Activated naive CD8-positive, alpha-beta T cell treated with anti-CD3 and anti-CD28 coated beads, Interleukin-2, amount 50 U/mL, for 24 hours (primary cell): ENCODE measurements at regions not wholly inside any gene's neighbourhood (a gene's known extent, or its start where the extent isn't known, plus 50 kb on each side); places are given as distances from the start of the nearest gene placed in this dataset.
A peak's percentile ranks its signal among the peaks of the same experiment; 100 is the strongest.

Experiments used
- ATAC-seq: fragments of 150-1000 bp; cut with Tn5 transposase; one replicate; pipeline ENCODE4 v1.10.0; 2021
- DNase-seq: peaks from one replicate; pipeline ENCODE4 v3.0.0; 2021
- H3K27ac Mint-ChIP-seq: one replicate; pipeline ENCODE4 v1.8.0; 2021; ENCODE audit warnings: mild to moderate bottlenecking, mixed read lengths
- H3K27me3 Mint-ChIP-seq: one replicate; pipeline ENCODE4 v1.8.0; 2021; ENCODE audit warnings: mixed read lengths
- H3K36me3 Mint-ChIP-seq: one replicate; pipeline ENCODE4 v1.8.0; 2021; ENCODE audit warnings: low read depth, mixed read lengths
- H3K4me1 Mint-ChIP-seq: one replicate; pipeline ENCODE4 v1.8.0; 2021; ENCODE audit warnings: mixed read lengths
- H3K4me3 Mint-ChIP-seq: one replicate; pipeline ENCODE4 v1.8.0; 2021; ENCODE audit warnings: mild to moderate bottlenecking, moderate library complexity, mixed read lengths
- H3K9me3 Mint-ChIP-seq: one replicate; pipeline ENCODE4 v1.8.0; 2021; ENCODE audit warnings: mixed read lengths

GRCh38 chr2:134119117-134119712 is 134.7 kb upstream of the MGAT5 start:
- Mint-ChIP-seq H3K4me1 (peaks cover 44% of the 10 kb centered on the region), H3K27ac (peak overlapping the region; percentile 88), H3K4me3 (peak overlapping the region; percentile 88), H3K27me3 (peaks cover 2% of the 10 kb centered on the region), H3K9me3 (no peaks in the 10 kb centered on the region), H3K36me3 (no peaks in the 10 kb centered on the region)
- DNase-seq, result no peak
- no peak for ATAC-seq

- H3K4me1 Mint-ChIP-seq, result peaks cover 50% of the 10 kb centered on the region
- DNase-seq (peak; percentile 85), ATAC-seq (peak; percentile 61)
- H3K36me3 Mint-ChIP-seq, result no peaks in the 10 kb centered on the region
- peak overlapping the region; percentile 88 for H3K4me3 Mint-ChIP-seq
- no peaks in the 10 kb centered on the region for H3K9me3 Mint-ChIP-seq
- peak overlapping the region; percentile 88 for H3K27ac Mint-ChIP-seq
- peaks cover 2% of the 10 kb centered on the region for H3K27me3 Mint-ChIP-seq
These were observed 134.0 kb upstream of the MGAT5 start for GRCh38 chr2:134119713-134120405.

GRCh38 chr2:134120406-134120732 is 133.5 kb upstream of the MGAT5 start:
- ATAC-seq (no peak), DNase-seq (no peak)
- Mint-ChIP-seq H3K4me1 (peaks cover 55% of the 10 kb centered on the region), H3K9me3 (no peaks in the 10 kb centered on the region), H3K36me3 (no peaks in the 10 kb centered on the region), H3K27ac (no peak overlapping the region), H3K27me3 (peaks cover 2% of the 10 kb centered on the region), H3K4me3 (peak overlapping the region; percentile 88)

- peak; percentile 66 for DNase-seq
- Mint-ChIP-seq H3K9me3 (no peaks in the 10 kb centered on the region), H3K36me3 (no peaks in the 10 kb centered on the region), H3K4me1 (peaks cover 61% of the 10 kb centered on the region), H3K4me3 (peak overlapping the region; percentile 88), H3K27ac (no peak overlapping the region), H3K27me3 (peaks cover 2% of the 10 kb centered on the region)
- ATAC-seq, result peak; percentile 65
These were observed 132.9 kb upstream of the MGAT5 start for GRCh38 chr2:134120733-134121630.

- H3K4me1 Mint-ChIP-seq, result peaks cover 77% of the 10 kb centered on the region
- no peaks in the 10 kb centered on the region for H3K9me3 Mint-ChIP-seq
- no peak for ATAC-seq
- H3K36me3 Mint-ChIP-seq, result no peaks in the 10 kb centered on the region
- no peak for DNase-seq
- peak overlapping the region; percentile 52 for H3K4me3 Mint-ChIP-seq
- H3K27me3 Mint-ChIP-seq, result no peaks in the 10 kb centered on the region
- no peak overlapping the region for H3K27ac Mint-ChIP-seq
These were observed 131.3 kb upstream of the MGAT5 start for GRCh38 chr2:134122610-134123009.

GRCh38 chr2:134123332-134123731 is 130.5 kb upstream of the MGAT5 start:
- H3K27ac Mint-ChIP-seq, result no peak overlapping the region

GRCh38 chr2:134124047-134124753 is 129.7 kb upstream of the MGAT5 start:
- no peak overlapping the region for H3K27ac Mint-ChIP-seq
- H3K4me3 Mint-ChIP-seq, result no peak overlapping the region
- no peak for DNase-seq
- no peaks in the 10 kb centered on the region for H3K9me3 Mint-ChIP-seq
- H3K36me3 Mint-ChIP-seq, result no peaks in the 10 kb centered on the region
- no peaks in the 10 kb centered on the region for H3K27me3 Mint-ChIP-seq
- H3K4me1 Mint-ChIP-seq, result peaks cover 83% of the 10 kb centered on the region
- ATAC-seq, result no peak

More at GRCh38 chr2:134123332-134123731, 130.5 kb upstream of the MGAT5 start:
- H3K4me3 Mint-ChIP-seq, result no peak overlapping the region
- no peaks in the 10 kb centered on the region for H3K9me3 Mint-ChIP-seq
- no peaks in the 10 kb centered on the region for H3K27me3 Mint-ChIP-seq
- no peak for ATAC-seq
- DNase-seq, result no peak
- H3K4me1 Mint-ChIP-seq, result peaks cover 85% of the 10 kb centered on the region
- no peaks in the 10 kb centered on the region for H3K36me3 Mint-ChIP-seq

- peak; percentile 62 for DNase-seq
- Mint-ChIP-seq H3K27me3 (no peaks in the 10 kb centered on the region), H3K36me3 (peaks cover 21% of the 10 kb centered on the region), H3K9me3 (no peaks in the 10 kb centered on the region), H3K4me1 (peaks cover 83% of the 10 kb centered on the region), H3K27ac (peak overlapping the region; percentile 1), H3K4me3 (no peak overlapping the region)
- peak; percentile 91 for ATAC-seq
These were observed 126.4 kb upstream of the MGAT5 start for GRCh38 chr2:134127496-134127895.

- Mint-ChIP-seq H3K27me3 (no peaks in the 10 kb centered on the region), H3K27ac (no peak overlapping the region), H3K36me3 (peaks cover 21% of the 10 kb centered on the region), H3K4me1 (peaks cover 80% of the 10 kb centered on the region), H3K9me3 (no peaks in the 10 kb centered on the region), H3K4me3 (no peak overlapping the region)
- ATAC-seq (no peak), DNase-seq (no peak)
These were observed 125.1 kb upstream of the MGAT5 start for GRCh38 chr2:134128746-134129145.

- H3K4me1 Mint-ChIP-seq, result peaks cover 73% of the 10 kb centered on the region
- peaks cover 21% of the 10 kb centered on the region for H3K36me3 Mint-ChIP-seq
- H3K4me3 Mint-ChIP-seq, result no peak overlapping the region
- DNase-seq (no peak), ATAC-seq (no peak)
- H3K27me3 Mint-ChIP-seq, result no peaks in the 10 kb centered on the region
- H3K9me3 Mint-ChIP-seq, result no peaks in the 10 kb centered on the region
- H3K27ac Mint-ChIP-seq, result no peak overlapping the region
These were observed 123.9 kb upstream of the MGAT5 start for GRCh38 chr2:134129900-134130537.

GRCh38 chr2:134131681-134132489 is 122.0 kb upstream of the MGAT5 start:
- H3K27ac Mint-ChIP-seq, result no peak overlapping the region
- H3K36me3 Mint-ChIP-seq, result peaks cover 25% of the 10 kb centered on the region
- no peaks in the 10 kb centered on the region for H3K9me3 Mint-ChIP-seq
- ATAC-seq (no peak), DNase-seq (no peak)
- H3K4me1 Mint-ChIP-seq, result peaks cover 70% of the 10 kb centered on the region
- H3K27me3 Mint-ChIP-seq, result no peaks in the 10 kb centered on the region
- H3K4me3 Mint-ChIP-seq, result no peak overlapping the region

- Mint-ChIP-seq H3K27ac (no peak overlapping the region), H3K27me3 (no peaks in the 10 kb centered on the region), H3K36me3 (peaks cover 25% of the 10 kb centered on the region), H3K4me3 (no peak overlapping the region), H3K4me1 (peaks cover 70% of the 10 kb centered on the region), H3K9me3 (no peaks in the 10 kb centered on the region)
- ATAC-seq (no peak), DNase-seq (no peak)
These were observed 121.4 kb upstream of the MGAT5 start for GRCh38 chr2:134132490-134132857.

GRCh38 chr2:134133622-134134312 is 120.1 kb upstream of the MGAT5 start:
- peaks cover 25% of the 10 kb centered on the region for H3K36me3 Mint-ChIP-seq
- H3K27me3 Mint-ChIP-seq, result no peaks in the 10 kb centered on the region
- peaks cover 71% of the 10 kb centered on the region for H3K4me1 Mint-ChIP-seq
- no peaks in the 10 kb centered on the region for H3K9me3 Mint-ChIP-seq
- no peak for DNase-seq
- H3K27ac Mint-ChIP-seq, result no peak overlapping the region
- H3K4me3 Mint-ChIP-seq, result no peak overlapping the region
- no peak for ATAC-seq
